Stimulated activated CD8-positive, alpha-beta memory T cell treated with anti-CD3 and anti-CD28 coated beads, Interleukin-7, amount 100 ng/mL, for 48 hours (primary cell): ENCODE measurements at regions not wholly inside any gene's neighbourhood (a gene's known extent, or its start where the extent isn't known, plus 50 kb on each side); places are given as distances from the start of the nearest gene placed in this dataset.
A peak's percentile ranks its signal among the peaks of the same experiment; 100 is the strongest.
"Not testable (repeated sequence)": the region's sequence is repeated elsewhere in the genome, so short reads cannot be mapped to it uniquely, and the experiment has no call there.

Source experiments
- DNase-seq, 2 donors: peaks; one replicate each; pipeline ENCODE4 v3.0.0-alpha.2; 2020; ENCODE audit warnings: low read depth in 1 of 2; ENCODE audit errors: extremely low read depth in 1 of 2

DNA sequence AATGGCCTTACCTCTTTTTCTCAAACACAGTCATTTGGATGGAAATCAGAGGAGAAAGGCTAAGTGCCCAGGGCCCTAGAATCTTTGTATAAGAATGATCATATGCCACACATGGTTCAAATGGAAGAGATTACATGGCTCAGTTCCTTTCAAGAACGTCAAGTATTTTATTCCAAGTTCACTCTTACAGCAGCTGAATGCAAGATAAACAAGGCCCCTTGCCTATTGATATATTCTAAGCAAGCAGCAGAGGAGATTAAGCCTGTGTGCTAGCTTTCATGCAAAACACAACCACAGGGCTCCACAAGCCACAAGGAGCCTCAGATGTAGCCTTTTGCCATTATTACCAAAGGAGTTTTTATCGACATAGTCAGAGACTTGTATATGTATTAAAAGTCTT is 55.3 kb upstream of the SLCO6A1 start:
- no peak for DNase-seq

DNA sequence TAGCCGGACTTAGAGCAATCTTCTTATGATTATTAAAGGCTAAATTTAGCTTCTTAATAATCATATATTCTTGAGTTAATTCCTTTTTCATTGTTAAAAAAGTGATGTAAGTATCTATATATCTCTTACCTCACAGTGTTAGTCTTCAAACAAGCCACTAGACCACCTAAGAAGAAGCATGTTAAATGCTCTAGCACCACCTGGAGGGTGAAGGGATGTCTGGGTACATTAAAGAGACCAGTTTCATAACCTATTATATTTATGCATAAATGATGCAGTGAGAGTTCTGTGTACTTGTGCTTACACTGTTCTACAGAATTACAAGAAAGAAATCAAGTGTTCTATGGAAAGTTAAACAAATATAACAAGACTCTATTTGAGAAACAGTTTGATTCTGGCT is 55.9 kb upstream of the SLCO6A1 start:
- no peak for DNase-seq

- peak in 1 of 2 donors; percentile 0 for DNase-seq
These were observed 63.3 kb upstream of the SLCO6A1 start for GRCh38 chr5:102561894-102562760.

GRCh38 chr5:102570747-102571146 is 71.9 kb upstream of the SLCO6A1 start:
- DNase-seq, result no peak

DNA sequence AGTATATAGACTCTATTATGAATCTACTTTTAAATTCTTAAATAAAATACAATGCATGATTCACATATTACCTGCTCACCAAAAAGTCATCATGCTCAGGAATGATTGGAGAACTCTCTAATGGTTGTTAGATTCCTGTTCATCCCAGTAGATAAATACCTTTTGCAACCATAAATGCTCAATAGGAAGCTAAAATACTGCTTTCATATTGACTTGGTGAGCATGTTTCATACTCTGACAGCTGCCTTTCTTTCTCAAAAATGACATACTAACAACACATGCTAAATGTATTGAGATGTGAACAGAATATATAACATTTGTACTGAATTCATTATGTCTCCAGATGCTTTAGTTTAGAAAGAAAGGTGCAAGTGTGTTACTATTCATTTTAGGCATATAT is 79.6 kb upstream of the SLCO6A1 start:
- DNase-seq, result no peak

GRCh38 chr5:102579379-102579778 is 80.6 kb upstream of the SLCO6A1 start:
- no peak for DNase-seq

DNA sequence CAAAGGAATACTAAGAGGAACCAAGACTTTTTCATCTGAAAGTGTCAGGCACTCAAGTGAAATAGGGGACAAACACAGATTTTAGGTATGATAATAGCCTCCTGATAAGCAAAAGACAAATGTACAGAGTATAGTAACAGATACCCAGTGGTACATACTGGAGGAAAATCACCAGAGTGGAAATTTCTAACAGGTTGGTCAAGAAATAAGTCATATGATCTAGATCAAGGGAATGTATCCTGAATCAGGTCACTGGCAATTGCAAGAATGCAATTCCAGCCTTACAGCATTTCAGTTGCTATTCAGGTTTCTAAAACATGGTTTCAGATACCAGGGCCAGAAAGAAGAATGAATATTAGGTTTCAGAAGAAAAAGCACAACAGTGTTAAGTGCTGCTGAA is 82.2 kb upstream of the SLCO6A1 start:
- no peak for DNase-seq

- DNase-seq, result no peak
These were observed 83.9 kb upstream of the SLCO6A1 start for GRCh38 chr5:102582696-102583095.

DNA sequence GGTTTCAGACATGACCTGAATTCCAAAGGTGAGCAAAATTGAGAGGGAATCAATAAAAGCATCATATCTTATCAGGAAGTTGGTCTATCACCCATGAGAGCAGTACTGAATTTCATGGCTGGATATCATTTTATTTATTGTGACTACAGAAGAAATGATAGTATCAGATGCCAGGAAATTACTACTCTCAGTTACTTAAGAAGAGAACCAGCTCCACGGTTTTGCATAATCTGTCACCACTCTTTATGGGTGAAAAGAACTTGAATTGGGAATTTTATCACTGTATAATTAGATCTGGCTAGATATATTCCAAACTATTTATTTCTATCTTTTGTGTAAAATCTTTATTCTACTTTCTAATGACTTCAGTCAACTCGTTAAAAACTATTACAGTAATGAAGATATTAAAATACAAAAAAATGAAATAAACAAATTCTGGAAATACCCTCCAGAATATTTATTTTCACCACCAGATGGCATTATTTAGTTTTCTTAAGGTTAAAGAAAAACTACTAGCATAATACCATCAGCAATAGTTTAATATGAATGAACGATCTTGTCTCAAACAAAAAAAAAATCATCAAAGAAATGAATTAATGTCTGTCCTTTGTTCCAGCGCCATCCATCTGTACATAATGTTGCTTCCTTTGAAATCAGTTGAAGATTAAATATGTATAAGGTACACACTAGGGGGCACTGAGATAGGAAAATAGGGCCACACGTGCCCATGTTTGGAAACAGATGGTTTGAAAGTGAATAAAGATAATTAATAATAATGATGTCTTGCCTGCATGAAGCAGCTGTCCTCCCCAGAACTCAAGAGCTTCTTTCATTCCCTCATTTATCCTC is 84.7 kb upstream of the SLCO6A1 start:
- DNase-seq, result no peak

- DNase-seq, result no peak
These were observed 90.9 kb upstream of the SLCO6A1 start for GRCh38 chr5:102589661-102590060.

DNA sequence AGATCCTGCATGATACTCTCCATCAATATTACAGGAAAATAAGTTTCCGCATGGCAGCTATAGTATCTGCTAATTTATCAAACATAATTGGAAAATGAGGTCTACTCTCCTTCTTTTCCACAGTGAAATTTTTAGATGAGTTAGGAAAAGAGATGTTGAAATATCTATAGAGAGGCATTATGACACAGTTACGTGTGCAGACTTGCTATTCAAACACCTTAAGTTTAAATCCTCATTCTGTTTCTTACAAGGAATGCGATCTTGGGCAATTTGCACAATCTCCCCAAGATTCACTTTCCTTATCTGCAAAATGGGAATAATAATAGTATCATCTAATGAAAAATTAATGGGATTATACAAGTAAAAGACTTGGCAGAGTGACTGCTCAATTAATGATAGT is 91.7 kb upstream of the SLCO6A1 start:
- DNase-seq, result no peak

DNA sequence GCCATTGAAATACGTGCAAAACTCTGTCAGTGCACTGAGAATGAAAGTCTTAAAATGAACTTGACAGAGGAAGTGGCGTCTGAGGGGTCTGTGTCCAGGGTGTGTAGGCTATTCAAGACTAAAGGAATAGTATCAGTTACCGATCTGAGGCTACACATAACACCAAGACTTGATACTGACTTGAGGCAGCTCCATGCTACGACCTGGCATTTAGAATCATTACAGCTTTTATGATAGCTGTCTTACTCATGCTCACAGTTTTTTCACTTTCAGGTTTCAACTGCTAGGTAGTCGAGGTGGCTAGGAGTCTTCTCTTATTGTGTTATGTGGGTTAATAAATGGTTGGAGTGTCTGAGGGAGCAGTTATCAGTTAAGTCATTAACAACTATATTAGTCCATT is 92.8 kb upstream of the SLCO6A1 start:
- DNase-seq, result no peak

DNA sequence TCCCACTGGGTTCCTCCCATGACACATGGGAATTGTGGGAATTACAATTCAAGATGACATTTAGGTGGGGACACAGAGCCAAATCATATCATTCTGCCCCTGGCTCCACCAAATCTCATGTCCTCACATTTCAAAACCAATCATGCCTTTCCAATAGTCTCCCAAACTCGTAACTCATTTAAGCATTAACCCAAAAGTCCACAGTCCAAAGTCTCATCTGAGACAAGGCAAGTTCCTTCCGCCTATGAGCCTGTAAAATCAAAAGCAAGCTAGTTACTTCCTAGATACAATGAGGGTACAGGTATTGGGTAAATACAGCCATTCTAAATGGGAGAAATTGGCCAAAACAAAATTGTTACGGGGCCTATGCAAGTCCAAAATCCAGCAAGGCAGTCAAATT is 93.8 kb upstream of the SLCO6A1 start:
- not testable (repeated sequence) for DNase-seq

- no peak for DNase-seq
These were observed 95.4 kb upstream of the SLCO6A1 start for GRCh38 chr5:102594192-102594591.

DNA sequence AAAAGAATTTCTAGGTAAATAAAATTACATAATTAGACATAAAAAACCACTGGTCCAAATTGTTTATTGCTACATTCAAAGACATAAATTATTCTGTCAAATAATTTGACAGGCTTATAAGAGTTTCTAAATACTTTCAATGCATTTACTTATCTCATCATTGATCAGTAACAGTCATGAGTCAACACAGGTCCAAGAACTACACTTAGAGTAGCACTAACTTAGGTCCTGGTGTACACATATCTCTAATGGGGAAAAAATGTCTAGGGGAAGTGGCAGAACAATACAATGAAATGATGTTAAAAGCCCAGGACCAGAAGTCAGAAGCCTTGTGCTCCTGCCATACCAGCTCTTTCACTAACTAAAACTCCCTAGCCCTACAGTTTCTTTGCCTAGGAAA is 96.5 kb upstream of the SLCO6A1 start:
- no peak for DNase-seq

- no peak for DNase-seq
These were observed 97.3 kb upstream of the SLCO6A1 start for GRCh38 chr5:102596113-102596512.

GRCh38 chr5:102596951-102597350 is 98.2 kb upstream of the SLCO6A1 start:
- DNase-seq, result no peak

- no peak for DNase-seq
These were observed 100.5 kb upstream of the SLCO6A1 start for GRCh38 chr5:102599289-102599688.

GRCh38 chr5:102600964-102601363 is 102.2 kb upstream of the SLCO6A1 start:
- no peak for DNase-seq

DNA sequence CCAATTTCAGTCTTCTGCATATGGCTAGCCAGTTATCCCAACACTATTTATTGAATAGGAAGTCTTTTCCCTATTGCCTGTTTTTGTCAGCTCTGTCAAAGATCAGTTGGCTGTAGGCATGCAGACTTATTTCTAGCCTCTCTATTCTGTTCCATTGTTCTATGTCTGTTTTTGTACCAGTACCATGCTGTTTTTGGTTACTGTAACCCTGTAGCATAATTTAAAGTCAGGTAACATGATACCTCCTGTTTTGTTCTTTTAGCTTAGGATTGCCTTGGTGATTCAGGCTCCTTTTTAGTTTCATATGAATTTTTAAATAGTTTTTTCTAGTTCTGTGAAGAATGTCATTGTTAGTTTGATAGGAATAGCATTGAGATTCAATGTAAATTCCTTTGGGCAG is 104.9 kb upstream of the SLCO6A1 start:
- no peak for DNase-seq

DNA sequence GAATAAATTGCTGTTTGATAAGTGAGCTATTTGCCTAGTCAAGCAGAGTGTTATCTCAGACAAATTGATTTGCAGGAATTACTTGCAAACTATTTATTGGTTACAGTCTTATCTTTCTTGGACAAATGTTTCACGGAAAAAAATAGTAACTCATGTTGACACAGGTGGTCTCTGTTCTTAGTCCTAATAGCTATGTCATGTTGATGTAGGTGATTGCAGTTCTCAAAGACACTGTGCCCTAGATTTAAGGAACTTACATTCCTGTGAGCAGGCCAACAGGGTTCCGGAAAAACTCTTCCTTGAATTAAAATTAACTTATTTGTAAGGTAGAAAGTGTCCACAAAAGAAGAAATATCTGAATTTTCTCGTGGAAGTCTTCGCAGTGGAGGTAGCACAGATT is 109.6 kb upstream of the SLCO6A1 start:
- DNase-seq, result no peak

GRCh38 chr5:102611312-102611711 is 112.5 kb upstream of the SLCO6A1 start:
- no peak for DNase-seq
